Coronary artery (tissue), 2 donors: ENCODE measurements at regions not wholly inside any gene's neighbourhood (a gene's known extent, or its start where the extent isn't known, plus 50 kb on each side); places are given as distances from the start of the nearest gene placed in this dataset.

ENCODE experiments used
- DNase-seq: peaks from one replicate; pipeline ENCODE4 v3.0.0-alpha.2; 2017; ENCODE audit warnings: low spot score
- H3K27ac ChIP-seq, 2 donors: fragments of 200-600 bp; sonication (generic); one replicate each; pipeline ENCODE4 v1.5.1; 2016 to 2019
- H3K4me3 ChIP-seq: fragments of 200-600 bp; sonication (generic); 2 replicates; pipeline ENCODE4 v1.5.1; 2016; ENCODE audit warnings: mild to moderate bottlenecking, moderate library complexity
- CTCF ChIP-seq: fragments of 200-600 bp; sonication (generic); IDR thresholded peaks from one replicate; pipeline ENCODE4 v1.5.1; 2019; ENCODE audit warnings: antibody characterized with exemption

GRCh38 chr9:86511614-86512360 is 157.6 kb upstream of the TUT7 start:
- Histone ChIP-seq H3K27ac (no peak overlapping the region), H3K4me3 (no peak overlapping the region)
- DNase-seq = no peak
- no peak for TF ChIP-seq CTCF

- no peak overlapping the region for H3K27ac ChIP-seq
- no peak for DNase-seq
- no peak overlapping the region for H3K4me3 ChIP-seq
- no peak for TF ChIP-seq CTCF
These were observed 154.1 kb upstream of the TUT7 start for GRCh38 chr9:86508208-86508903.

- no peak for DNase-seq
- Histone ChIP-seq H3K27ac (no peak overlapping the region), H3K4me3 (no peak overlapping the region)
- no peak for TF ChIP-seq CTCF
These were observed 153.0 kb upstream of the TUT7 start for GRCh38 chr9:86507212-86507630.

GRCh38 chr9:86503942-86504341 is 149.7 kb upstream of the TUT7 start:
- TF ChIP-seq CTCF = no peak
- Histone ChIP-seq H3K4me3 (no peak overlapping the region), H3K27ac (no peak overlapping the region)
- DNase-seq = no peak

GRCh38 chr9:86503314-86503713 is 149.1 kb upstream of the TUT7 start:
- no peak for DNase-seq
- no peak overlapping the region for H3K4me3 ChIP-seq
- TF ChIP-seq CTCF = no peak
- H3K27ac ChIP-seq = no peak overlapping the region

- no peak for DNase-seq
- Histone ChIP-seq H3K4me3 (no peak overlapping the region), H3K27ac (peak overlapping the region in 1 of 2 donors; percentile 47)
- no peak for TF ChIP-seq CTCF
These were observed 146.6 kb upstream of the TUT7 start for GRCh38 chr9:86500667-86501435.
